Eye (tissue), 1 donor: ENCODE measurements at regions not wholly inside any gene's neighbourhood (a gene's known extent, or its start where the extent isn't known, plus 50 kb on each side); places are given as distances from the start of the nearest gene placed in this dataset.
A peak's percentile ranks its signal among the peaks of the same experiment; 100 is the strongest.

ENCODE experiments used
- DNase-seq: peaks from one replicate; pipeline ENCODE4 v3.0.0-alpha.2; 2015

DNA sequence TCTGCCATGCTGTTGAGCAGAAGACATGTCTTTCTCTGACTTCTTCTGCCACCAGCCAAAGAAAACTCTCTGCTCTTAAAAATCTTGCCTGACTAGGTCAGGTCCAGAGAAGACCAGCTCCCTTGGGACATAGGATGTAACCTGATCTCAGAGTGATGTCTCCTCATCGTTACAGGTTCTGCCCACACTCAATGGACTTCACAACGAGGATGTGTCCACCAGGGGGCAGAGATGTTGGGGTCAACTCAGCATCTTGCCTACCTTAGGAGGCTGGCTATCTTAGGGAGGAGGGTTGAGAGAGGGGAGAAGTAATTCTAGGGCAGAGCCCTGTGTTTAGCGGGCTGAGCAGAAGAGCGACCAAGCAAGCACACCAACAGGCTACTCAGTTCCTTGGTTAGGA lies 207.6 kb upstream of the CDH4 start:
- DNase-seq = no peak

DNA sequence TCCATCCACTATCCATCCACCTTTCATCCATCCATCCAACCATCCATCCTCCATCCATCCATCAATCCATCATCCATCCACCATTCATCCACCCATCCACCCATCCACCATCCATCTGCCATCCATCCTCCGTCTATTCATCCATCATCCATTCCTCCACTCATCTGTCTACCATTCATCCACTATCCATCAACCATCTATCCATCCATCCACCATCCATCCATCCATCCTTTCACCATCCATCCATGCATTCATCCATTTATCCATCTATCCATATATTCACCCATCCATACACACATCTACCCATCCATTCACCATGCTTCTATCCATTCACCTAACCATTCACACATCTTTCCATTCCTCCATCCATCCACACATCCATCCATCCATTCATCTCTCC lies 207.0 kb upstream of the CDH4 start:
- DNase-seq = no peak

DNA sequence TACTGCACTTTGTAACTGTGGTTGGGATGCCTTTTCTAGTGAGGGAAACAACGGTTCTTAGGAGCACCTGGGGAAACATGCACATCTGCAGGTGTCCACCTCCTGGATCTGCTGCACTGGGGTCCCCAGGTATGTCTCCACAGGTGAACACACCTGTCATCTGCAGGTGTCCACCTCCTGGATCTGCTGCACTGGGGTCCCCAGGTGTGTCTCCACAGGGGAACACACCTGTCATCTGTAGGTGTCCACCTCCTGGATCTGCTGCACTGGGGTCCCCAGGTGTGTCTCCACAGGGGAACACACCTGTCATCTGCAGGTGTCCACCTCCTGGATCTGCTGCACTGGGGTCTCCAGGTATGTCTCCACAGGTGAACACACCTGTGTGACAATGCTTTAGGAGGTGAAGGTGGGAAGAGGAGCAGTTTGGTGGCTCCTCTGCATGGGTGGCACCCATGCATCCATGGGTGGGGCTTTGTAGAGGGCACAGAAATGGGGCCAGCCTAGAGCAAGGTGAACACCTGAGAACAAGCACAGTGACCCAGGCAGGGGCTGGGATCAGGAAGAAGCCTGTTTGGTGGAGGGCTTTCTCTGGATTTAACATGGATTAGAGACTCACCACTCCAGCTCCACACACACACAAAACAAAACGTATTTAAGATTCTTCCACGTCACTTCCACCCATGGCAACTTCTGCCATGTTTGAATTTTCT lies 206.0 kb upstream of the CDH4 start:
- DNase-seq = no peak

DNA sequence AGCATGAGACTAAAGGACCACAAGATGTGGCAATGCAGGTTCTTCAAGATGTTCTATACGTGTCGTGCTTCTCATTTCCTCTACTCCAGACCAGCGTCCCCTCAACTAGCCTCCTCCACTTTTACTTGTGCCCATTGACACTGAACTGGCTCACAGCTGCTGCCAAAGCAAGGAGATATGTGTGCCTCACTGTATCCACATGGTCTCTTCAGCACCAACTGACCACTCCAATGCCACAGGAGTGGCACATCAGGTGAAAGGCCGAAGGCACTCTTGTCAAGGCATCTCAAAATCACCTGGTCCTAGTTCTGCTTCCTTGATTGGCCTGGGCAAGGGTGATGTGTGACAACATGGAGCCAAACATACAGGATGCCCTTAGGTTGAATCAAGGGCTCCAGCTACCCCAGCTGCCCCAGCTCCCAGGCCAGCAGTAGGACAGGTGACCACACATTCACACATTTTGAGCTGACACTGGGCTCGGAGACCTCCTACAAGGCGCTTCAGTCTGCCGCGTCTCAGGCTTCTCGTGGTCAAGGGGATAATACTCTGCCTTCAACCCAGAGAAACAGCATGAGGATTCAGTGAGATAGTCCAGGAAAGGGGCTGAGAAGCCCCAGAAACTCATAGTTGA lies 205.2 kb upstream of the CDH4 start:
- no peak for DNase-seq

DNA sequence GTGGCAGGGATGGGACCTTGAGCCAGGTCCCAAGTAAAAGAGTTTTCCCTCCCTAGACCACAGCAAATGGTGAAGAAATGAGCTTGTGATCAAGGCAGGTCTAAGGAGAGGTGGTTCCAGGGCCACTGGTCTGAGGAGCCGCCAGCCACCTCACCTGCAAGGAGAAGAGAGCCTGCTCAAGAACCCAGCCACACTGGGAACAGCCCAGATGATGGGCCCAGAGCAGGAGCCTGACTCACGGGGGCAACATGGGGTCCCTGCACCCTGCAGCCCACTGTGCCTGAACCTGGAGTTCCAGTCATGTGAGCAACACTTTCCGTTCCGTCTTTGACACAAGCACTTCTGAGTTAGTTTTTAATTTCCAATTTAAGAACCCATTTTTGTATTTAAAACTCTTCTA lies 204.5 kb upstream of the CDH4 start:
- DNase-seq = no peak

DNA sequence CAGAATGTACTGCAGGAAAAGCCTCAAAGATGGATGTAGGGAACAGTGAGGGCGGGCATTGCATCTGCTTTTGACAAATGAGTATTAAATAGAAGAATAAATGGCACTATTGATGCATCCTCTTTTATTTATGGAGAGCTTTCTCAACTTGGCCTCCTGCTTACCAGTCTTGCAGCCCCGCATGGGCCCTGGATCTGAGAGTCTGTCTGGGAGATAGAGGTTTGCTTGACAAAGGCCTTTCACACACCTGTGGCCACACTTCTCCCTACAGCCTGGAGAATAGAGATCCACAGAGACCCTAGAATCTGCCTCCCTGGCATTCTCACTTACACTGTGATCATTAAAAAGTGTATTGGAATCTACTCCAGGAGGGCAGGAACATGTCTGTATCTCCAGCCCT lies 203.8 kb upstream of the CDH4 start:
- DNase-seq = no peak

DNA sequence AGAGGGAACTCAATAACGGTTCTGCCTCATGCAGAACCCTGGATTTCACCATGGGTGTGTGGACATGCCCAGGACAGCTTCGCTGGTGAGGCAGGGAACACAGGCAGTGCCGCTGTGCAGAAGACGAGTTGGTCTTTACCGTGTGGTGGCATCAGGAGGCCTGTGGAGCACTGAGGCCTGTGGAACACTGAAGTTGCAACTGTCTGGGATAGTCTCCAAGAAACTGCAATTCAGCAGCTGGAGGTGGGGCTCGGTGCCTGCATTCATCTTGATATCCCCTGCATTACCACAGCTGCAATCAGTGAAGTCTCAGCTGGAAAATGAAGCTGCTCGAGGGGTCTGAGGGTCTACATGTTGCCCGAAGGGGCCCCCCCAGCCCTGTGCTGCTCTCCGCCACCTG lies 202.4 kb upstream of the CDH4 start:
- DNase-seq = no peak

DNA sequence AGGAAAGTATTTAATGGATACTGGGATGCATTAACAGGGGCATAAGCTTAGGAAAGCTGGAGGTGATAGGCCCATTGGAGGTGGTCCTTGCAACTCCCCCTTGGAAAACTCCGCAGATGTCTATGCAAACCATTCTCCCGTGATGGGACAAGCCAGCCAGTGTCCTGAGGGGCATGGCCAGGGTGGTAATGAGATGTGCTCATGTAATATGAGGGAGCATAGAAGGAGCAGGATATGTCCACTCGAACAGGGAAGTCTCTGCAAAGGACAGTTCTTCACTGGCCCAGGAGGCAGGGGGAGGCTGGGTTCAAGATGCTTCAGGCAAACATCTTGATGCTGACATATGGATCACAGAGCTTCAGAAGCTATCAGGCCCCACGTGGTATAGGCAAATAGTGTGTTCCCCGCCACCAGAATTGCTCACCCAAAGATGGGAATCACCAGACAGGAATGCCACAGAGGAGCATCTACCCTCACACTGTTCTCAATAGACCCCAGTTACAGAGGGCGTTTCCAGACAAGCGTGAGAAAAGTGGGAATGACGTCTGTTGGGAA lies 201.6 kb upstream of the CDH4 start:
- DNase-seq = no peak

DNA sequence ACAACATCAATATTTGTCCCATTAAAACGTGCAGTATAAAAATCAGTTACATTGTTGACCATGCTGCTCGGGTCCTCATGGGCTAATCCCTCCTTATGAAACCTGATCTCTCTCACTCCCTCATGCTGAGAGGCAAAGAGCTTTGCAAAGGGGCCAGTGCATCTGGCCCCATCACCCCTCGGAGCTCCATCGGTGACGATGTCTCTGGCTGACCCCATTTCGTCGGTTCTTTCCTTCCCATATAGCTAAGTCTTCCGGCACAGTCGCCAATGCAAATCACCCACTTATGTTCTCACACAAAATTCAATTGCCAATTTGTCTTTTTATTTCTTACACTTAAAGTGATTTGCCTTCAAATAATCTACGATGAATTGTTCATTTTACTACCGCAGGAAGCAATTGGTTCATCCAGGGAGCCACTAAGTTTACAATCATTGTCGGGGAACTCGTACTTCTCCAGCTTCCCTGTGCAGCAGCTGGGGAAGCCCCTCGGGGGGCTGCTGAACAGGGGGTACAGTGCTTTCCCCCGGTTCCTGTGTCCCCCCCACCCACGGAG lies 199.8 kb upstream of the CDH4 start:
- peak; percentile 54 for DNase-seq

DNA sequence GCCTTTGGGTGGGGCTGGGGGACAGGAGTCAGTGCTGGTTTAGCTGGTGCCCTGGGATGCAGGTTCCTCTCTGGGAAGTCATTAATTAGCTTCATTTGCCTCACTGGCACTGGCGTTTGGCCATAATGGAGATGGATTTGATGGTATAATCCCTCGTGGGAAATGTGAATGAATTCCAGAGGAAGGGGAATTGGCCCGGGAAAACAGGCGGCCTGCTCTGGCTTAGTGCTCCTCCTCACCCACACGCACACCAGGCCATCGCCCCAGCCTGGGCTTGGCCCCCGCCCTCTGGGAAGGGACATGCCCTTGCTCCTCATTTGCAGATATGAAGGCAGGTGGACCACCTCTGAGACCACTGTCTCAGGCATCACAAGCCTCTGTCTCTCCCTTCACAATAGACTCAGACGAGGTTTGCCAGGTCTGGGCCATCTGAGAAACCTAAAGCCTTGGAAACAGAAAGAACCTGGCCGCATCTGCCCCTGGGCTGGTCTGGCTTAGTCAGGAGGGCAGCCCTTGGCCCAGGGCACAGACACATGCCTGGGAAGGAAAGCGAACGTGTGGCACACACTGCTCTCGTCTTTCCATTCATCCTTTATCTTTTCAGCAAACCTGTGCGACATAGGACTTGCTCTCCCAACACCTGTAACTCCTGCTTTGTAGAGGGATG lies 199.2 kb upstream of the CDH4 start:
- peak; percentile 48 for DNase-seq

DNA sequence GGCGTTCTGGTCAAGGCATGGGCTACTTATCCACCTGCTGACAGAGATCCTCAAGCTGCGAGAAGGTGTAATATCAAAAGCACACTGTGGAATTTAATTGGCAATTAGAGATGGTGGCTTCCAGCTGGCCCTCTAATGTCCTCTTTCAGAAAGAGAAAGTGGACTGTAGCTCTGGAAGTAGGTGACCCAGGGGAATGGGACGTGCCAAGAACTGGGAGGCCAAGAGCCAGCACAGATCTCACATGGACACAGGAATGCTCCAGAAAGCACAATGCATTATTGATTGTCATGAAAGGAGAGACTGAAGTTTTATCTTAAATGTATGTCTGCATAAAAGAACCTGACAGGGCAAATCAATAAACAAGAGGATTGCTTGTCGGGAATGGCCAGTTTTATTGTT lies 198.6 kb upstream of the CDH4 start:
- peak; percentile 37 for DNase-seq

DNA sequence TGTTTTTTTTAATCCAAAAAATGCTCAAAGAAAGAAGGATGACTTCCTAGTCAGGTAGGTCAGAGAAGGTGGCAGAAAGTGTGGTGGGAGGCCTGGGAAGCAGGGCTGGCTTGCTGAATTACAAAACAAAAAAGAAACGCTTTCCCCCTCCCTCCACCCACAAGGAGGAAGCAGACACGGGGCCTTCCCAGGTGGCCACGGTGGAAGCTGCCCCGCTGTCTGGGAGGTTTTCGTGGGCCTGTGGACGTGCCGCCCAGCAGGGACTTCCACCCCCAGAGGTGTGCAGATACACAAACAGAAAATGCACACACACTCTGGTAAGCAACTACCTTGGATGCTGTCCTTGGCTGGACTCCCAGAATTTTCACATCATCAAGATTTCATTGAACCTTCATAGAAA lies 198.2 kb upstream of the CDH4 start:
- DNase-seq = no peak

DNA sequence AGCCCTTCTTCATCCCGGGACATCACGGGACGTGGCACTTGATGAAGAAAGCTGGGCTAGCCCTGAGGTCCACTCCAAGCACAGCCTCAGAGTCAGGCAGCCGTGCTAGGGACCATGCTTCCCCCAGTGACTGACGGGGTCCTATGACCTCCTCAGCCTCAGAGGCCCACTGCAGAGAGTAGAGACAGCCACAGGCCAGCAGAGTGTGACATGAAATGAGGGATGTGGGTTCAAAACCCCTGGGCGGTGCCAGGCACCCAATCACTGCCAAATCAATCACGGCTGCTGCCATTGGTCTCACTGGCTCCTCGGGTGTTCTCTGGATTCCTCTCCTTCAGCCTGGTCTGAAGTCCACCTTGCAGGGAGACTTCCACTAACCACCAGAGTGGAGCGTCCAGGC lies 197.7 kb upstream of the CDH4 start:
- no peak for DNase-seq

DNA sequence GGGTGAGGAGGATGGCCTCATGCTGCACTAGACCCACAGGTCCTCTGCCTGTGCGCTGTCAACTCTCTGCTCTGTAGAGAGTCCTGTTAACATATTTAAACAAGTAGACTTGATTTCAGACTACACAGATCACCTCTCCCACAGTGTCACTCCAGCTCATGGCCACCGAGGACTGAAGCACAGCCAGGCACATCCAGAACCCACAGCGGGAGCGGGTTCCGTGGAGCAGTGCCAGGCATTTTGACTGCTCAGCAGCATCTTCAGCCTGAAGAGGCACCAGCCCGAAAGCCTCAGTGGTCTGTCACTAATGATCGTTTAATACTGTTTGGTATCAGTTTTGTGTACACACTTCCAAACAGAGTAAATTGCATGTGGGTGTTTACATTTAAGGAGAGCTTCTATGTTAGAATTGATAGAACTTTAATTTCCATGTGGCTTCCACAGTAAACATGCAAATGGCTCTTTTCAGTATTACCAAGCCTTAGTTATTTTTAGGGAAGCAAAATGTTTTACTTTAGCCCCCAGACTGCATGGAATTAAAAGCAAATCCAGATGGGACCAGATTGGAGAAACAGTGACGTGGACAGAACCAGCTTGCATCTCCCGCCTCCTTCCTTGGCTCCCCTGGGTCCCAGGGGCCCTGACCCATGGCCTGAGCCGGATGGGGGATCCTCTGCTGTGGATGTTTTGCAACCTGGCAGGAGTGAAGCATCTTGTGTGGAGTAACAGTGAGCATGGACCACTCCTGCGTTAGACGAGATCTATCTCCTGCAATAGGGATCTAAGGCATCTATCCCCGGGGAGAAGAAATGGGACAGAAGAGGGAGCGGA lies 196.7 kb upstream of the CDH4 start:
- no peak for DNase-seq

DNA sequence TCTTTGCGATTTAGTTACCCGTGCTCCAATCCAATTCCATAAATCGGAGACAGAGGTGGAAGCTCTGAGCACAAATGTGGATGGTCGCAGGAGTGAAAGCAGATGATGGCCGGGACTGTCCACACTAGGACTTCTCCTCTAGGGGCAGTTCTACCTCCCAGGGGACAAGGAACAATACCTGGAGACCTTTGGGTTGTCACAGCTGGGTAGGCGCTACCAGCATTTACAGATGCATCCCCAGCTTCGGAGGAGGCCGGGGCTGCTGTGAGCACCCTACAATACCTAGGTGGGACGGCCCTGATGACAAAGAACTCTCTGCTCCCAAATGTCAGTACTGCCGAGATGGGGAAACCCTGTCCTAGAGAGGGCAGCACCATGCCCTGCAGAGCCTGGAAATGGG lies 195.9 kb upstream of the CDH4 start:
- DNase-seq = no peak

DNA sequence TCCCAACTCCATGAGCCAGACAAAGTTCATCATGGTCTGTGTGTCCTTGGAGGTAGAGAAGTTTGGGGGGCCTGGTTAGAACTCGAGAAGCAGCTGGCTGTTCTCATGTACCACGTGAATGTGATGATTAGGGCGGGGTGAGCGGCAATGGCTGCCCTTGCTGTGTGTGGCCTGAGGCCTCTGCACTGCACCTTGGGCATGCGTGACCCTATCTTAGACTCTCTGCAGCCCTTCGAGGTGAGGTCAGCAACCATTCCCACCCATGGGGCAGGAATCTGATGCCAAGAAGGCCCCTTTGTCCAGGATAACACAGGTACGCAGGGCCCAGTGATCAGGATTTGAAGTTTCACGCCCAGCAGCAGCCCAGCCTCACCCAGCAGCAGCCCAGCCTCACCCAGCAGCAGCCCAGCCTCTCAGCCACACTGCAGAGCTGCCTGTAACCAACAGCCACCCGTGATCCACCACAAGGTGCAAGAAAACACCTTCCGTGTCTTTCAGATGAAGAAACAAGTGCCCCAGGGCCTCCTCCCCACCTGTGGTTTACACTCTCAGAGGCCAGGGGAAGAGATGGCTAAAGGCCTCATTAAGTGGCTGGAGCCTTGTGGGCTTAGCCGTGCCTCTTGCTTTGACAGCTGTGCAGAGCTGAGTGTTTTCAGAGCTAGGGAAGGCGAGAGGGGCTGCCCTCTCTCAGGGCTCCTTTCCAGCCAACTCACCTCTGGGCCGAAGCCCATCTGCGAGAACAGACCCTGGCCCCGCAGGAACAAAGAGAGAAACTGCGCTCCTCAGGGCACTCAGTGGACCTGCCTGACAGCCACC lies 195.2 kb upstream of the CDH4 start:
- peak; percentile 59 for DNase-seq

DNA sequence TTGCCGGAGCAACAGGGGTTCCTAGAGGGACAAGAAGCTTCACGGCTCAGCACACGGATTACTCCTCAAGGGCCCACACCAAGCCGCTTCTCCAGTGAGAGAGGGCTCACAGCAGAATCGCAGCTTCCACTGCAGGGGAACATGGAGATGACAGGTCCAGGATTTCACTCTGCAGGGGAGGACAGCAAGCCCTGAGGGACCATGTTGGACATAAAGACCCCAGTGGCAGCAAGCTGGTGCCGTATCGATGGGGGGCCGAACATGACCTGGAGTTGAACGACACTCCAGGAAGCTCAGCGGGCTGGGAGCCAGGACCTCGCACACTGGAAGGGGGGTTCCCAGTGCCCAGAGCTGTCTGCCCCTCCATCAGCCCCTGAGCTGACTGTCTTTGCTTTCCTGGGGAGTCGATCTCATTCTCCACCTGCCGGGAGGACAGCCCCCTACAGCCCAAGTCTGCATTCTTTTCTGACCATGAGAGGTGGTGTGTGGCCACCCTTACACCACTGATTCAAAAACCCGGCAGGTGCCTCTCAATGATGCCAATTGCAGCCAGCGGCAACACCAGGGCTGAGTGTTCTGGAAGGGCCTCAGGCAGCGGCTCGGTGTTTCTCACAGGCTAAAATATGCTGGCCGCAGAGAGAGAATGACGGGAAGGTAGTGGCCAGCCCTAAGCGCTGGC lies 194.5 kb upstream of the CDH4 start:
- peak; percentile 54 for DNase-seq

DNA sequence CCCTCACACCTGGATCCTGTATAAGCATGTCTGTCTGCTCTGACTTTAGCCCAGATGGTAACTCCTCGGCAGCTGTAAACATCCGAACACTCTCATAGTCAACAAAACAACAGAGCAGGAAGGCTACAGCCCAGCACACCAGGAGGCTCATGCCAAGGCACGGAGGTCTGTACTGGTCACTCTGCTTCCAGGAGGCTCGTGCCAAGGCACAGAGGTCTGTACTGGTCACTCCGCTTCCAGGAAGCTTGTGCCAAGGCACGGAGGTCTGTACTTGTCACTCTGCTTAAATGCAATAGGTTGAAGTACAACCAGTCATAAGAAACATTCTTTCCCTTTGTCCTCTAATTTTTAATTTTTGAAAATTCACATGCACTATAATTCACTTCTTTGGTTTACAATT lies 190.1 kb upstream of the CDH4 start:
- no peak for DNase-seq

DNA sequence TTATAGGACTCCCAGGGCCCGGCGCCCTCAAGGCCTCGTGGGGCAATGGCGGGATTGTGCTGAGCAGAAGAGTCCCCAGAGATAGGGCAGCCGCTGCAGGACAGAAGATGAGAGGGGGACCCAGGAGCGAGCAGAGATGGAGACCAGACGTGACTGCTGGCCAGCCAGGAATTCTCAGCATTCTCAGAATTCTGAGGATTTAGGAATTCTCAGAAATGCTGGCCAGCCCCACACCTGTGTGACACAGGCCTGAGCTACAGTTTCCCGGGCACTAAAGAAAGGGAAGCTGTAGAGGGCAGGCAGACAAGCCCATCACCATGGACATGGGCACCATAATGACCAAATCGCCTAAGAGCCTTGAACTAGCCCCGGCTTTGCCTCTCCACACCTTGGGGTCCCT lies 186.2 kb upstream of the CDH4 start:
- DNase-seq = no peak

DNA sequence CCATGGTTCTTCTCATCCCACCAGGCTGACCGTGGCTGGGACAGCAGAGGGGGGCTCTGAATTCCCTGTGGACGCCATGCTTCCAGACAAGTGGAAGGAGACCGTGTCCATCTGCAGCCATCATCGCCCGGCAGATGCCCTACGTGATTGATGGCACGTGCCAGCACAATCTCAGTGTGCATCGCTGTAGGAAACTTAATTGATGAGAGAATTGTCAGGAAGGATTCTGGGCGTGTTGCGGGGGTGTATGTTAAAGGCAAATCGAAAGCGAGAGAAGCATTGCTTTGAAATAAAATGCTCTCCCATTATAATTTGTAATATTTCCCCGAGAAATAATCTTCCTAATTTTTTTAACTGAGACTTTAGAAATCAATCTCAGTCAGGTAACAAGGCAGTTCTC lies 185.5 kb upstream of the CDH4 start:
- peak; percentile 8 for DNase-seq

DNA sequence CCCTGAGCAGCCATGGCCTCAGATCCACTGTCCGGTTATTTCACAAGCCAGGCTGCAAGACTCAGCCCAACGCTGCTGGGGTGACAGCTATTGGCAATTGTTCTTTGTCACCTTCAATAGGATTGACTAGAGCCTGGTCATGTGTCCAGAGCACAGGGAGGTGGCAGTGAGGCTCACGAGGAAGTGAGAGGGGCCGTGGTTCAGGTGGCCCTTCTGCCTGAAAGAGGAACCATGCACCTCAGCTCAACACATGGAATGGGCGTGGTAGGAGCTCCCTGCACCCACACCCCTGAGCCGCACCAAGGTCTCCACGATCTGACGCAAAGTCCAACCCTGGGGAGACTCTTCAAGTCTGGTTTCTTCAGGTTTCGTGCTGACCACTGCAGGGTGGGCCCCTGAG lies 184.8 kb upstream of the CDH4 start:
- no peak for DNase-seq
